AG10803 (cell line): ENCODE measurements at regions not wholly inside any gene's neighbourhood (a gene's known extent, or its start where the extent isn't known, plus 50 kb on each side); places are given as distances from the start of the nearest gene placed in this dataset.

Experiments used
- DNase-seq: peaks from one replicate; pipeline ENCODE4 v3.0.0; 2010; ENCODE audit warnings: low read depth
- H3K4me3 ChIP-seq: 2 replicates; pipeline ENCODE4 v1.5.1; 2011; ENCODE audit warnings: mild to moderate bottlenecking, low read length, control low read depth
- TF ChIP-seq, protein P1 (sequence below): conservative IDR thresholded peaks from 2 replicates; pipeline ENCODE4 v1.5.1; 2011; ENCODE audit warnings: mild to moderate bottlenecking, low read length, control low read depth, inconsistent platforms

- DNase-seq, result no peak
- H3K4me3 ChIP-seq, result no peak overlapping the region
- TF ChIP-seq, protein P1, sequence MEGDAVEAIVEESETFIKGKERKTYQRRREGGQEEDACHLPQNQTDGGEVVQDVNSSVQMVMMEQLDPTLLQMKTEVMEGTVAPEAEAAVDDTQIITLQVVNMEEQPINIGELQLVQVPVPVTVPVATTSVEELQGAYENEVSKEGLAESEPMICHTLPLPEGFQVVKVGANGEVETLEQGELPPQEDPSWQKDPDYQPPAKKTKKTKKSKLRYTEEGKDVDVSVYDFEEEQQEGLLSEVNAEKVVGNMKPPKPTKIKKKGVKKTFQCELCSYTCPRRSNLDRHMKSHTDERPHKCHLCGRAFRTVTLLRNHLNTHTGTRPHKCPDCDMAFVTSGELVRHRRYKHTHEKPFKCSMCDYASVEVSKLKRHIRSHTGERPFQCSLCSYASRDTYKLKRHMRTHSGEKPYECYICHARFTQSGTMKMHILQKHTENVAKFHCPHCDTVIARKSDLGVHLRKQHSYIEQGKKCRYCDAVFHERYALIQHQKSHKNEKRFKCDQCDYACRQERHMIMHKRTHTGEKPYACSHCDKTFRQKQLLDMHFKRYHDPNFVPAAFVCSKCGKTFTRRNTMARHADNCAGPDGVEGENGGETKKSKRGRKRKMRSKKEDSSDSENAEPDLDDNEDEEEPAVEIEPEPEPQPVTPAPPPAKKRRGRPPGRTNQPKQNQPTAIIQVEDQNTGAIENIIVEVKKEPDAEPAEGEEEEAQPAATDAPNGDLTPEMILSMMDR, result no peak
Measured at GRCh38 chr1:25056536-25056935, 126.5 kb upstream of the RUNX3 start.

GRCh38 chr1:25055961-25056360 is 125.9 kb upstream of the RUNX3 start:
- DNase-seq, result no peak
- TF ChIP-seq, protein P1, result no peak
- H3K4me3 ChIP-seq, result no peak overlapping the region

DNA sequence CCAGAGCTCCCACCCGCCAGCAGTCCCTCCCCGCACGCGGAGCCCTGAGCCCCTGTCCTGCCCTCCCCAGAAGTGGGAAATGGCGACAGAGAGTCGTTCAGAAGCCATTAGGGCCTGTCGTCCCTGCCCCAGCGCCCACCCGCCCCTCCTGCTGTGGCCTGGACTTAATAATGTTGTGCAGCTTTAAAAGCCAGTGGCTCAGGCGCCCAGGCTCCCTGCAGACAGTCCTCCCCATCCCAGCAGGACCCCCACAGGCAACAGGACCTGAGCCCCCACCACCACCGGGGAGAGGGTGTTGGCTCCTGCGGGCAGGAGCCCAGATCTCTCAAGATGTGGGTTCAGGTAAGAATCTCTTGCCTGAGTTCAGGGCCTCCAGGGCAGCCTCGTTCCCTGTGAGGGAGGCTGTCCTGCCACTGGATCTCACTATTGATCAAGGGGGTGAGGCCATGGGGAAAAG is 125.3 kb upstream of the RUNX3 start:
- no peak overlapping the region for H3K4me3 ChIP-seq
- TF ChIP-seq, protein P1, result no peak
- DNase-seq, result no peak

DNA sequence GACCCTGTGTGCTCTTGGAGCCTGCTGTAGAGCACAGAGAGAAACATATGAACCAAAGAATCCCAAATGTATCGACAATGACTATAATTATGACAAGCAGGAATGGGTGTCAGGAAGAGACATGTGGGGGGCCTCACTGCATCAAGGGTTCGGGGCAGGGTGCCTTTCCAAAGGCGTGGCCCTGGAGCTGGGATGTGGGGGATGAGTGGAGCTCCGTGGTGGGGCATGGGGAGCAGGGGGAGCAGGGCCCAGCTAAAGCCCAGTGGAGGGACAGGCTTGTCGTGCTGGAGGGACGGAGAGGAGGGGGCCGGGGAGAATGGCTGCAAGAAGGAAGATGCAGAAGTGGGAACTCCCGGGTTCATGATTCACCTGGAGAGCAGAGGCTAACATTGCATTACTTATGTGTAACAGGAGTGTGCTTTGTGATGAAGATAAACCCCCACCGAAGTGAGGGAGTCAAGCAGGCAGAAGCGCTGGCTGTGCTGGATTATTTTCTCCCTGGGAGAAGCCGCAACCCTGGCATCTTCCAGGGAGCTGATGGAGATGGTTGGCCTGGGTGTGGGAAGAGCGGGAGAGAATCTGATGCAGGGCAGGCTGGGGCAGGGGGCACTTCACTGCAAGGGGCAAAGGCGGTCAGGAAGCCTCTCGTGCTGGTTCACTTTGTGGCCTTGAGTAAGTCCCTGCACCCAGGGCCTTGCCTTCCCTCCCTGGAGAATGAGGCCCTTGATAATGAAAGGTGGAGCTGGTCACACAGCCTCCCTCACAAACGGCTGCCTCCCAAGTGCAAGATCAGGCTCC is 124.6 kb upstream of the RUNX3 start:
- TF ChIP-seq, protein P1, result no peak
- H3K4me3 ChIP-seq, result no peak overlapping the region

GRCh38 chr1:25053576-25054250 is 123.6 kb upstream of the RUNX3 start:
- TF ChIP-seq, protein P1, result no peak
- H3K4me3 ChIP-seq, result no peak overlapping the region
- DNase-seq, result no peak

More for the DNA sequence above, 124.6 kb upstream of the RUNX3 start:
- no peak for DNase-seq

- TF ChIP-seq, protein P1, result no peak
- H3K4me3 ChIP-seq, result no peak overlapping the region
- no peak for DNase-seq
Measured at GRCh38 chr1:25051906-25052305, 121.8 kb upstream of the RUNX3 start.

GRCh38 chr1:25051504-25051903 is 121.4 kb upstream of the RUNX3 start:
- DNase-seq, result no peak
- TF ChIP-seq, protein P1, result no peak
- no peak overlapping the region for H3K4me3 ChIP-seq
